IPS DF 6.9 (cell line): ENCODE measurements at regions not wholly inside any gene's neighbourhood (a gene's known extent, or its start where the extent isn't known, plus 50 kb on each side); places are given as distances from the start of the nearest gene placed in this dataset.
"Not testable (repeated sequence)": the region's sequence is repeated elsewhere in the genome, so short reads cannot be mapped to it uniquely, and the experiment has no call there.

Experiments used
- DNase-seq: peaks from one replicate; pipeline ENCODE4 v3.0.0-alpha.2; 2013; ENCODE audit warnings: low read depth, low spot score
- H3K27ac ChIP-seq: one replicate; pipeline ENCODE4 v1.5.1; 2013; ENCODE audit warnings: low read length, control low read depth
- H3K27me3 ChIP-seq: 2 replicates; pipeline ENCODE4 v1.6.1; 2013; ENCODE audit warnings: mild to moderate bottlenecking, low read length; ENCODE audit not compliant: control insufficient read depth, insufficient read depth
- H3K36me3 ChIP-seq: 2 replicates; pipeline ENCODE4 v1.6.1; 2013; ENCODE audit warnings: low read length; ENCODE audit not compliant: control insufficient read depth, insufficient read depth
- H3K4me1 ChIP-seq: 2 replicates; pipeline ENCODE4 v1.6.1; 2013; ENCODE audit warnings: low read length; ENCODE audit not compliant: control insufficient read depth, insufficient read depth
- H3K4me3 ChIP-seq: 2 replicates; pipeline ENCODE4 v1.5.1; 2013; ENCODE audit warnings: mild to moderate bottlenecking, low read length
- H3K9me3 ChIP-seq: 2 replicates; pipeline ENCODE4 v1.6.1; 2013; ENCODE audit warnings: low read length, inconsistent platforms; ENCODE audit not compliant: control insufficient read depth, insufficient read depth
- WGBS: extraction: QIAGEN DNeasy Blood & Tissue Kit; methylation state at CpG from one replicate; pipeline ENCODE4 v1.1.7; 2013; ENCODE audit warnings: mixed read lengths, missing lambda C conversion rate; ENCODE audit not compliant: insufficient read length, insufficient coverage; 5-methylcytosine and 5-hydroxymethylcytosine counted together

DNA sequence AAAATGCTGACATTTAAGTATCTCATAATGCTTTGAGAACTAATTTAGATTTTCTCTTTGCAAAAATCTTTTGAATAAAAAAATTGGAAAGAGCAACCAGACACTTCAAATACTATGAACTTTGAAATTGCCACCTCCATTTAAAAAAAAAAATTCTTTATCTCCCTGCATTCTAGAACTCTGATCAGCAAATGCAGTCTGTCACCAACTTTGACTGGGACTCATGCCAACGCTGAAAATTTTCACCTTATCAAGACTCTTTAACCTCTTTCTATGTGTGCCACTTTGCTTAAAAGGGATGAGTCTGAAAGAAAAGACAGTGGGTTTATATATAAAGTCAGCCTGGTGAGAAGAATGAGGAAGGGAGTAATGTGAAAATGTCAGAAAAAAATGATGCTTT, 191.2 kb upstream of the ARPP21 start:
- no peaks in the 10 kb centered on the region for H3K9me3 ChIP-seq
- H3K27me3 ChIP-seq = no peaks in the 10 kb centered on the region
- no CpG with 5 or more reads among the region's 1 CpG for WGBS
- no peak overlapping the region for H3K4me3 ChIP-seq
- H3K27ac ChIP-seq = no peak overlapping the region
- H3K36me3 ChIP-seq = no peaks in the 10 kb centered on the region
- DNase-seq = no peak
- no peaks in the 10 kb centered on the region for H3K4me1 ChIP-seq

DNA sequence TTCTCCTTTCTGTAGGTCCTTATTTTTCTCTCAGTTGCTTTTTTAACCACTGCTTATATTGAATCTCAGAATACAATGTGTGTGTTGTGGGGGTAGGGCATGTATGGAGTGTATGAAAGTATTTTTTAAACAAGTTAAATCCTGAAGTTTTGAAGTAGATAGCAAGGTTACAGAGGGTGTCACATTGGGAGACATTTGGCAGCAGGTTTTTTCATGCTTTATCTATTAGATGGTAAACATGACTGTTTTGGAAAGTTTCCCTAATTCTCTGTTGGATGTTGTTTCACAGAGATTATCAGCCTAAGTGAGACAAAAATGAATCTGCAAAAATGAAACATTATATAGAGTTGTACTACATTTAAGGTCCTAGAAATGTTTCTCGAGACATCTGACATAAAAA, 190.6 kb upstream of the ARPP21 start:
- no peaks in the 10 kb centered on the region for H3K36me3 ChIP-seq
- H3K27ac ChIP-seq = no peak overlapping the region
- no CpG with 5 or more reads among the region's 1 CpG for WGBS
- no peaks in the 10 kb centered on the region for H3K9me3 ChIP-seq
- no peaks in the 10 kb centered on the region for H3K27me3 ChIP-seq
- H3K4me3 ChIP-seq = no peak overlapping the region
- no peak for DNase-seq
- no peaks in the 10 kb centered on the region for H3K4me1 ChIP-seq

DNA sequence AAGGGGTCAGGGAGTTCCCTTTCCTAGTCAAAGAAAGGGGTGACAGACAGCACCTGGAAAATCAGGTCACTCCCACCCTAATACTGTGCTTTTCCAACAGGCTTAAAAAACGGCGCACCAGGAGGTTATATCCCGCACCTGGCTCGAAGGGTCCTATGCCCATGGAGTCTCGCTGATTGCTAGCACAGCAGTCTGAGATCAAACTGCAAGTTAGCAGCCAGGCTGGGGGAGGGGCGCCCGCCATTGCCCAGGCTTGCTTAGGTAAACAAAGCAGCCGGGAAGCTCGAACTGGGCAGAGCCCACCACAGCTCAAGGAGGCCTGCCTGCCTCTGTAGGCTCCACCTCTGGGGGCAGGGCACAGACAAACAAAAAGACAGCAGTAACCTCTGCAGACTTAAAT, 184.5 kb upstream of the ARPP21 start:
- H3K4me3 ChIP-seq, H3K27ac ChIP-seq, H3K36me3 ChIP-seq, H3K9me3 ChIP-seq, H3K27me3 ChIP-seq, DNase-seq, H3K4me1 ChIP-seq: not testable (repeated sequence)
- WGBS = no CpG with 5 or more reads among the region's 9 CpGs

DNA sequence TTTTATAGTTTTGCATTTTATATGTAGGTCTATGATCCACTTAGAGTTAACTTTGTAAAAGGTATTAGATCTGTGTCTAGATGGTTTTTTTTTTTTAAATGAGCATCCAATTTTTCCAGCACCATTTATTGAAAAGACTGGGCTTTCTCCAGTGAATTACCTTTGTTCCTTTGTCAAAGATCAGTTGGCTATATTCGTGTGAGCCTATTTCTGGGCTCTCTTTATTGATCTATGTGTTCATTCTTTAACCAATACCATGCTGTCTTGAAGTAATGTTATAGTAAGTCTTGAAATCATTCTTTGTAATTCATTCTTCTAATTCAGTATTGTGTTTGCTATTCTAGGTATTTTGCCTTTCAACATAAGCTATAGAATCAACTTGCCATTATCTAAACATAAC, 165.4 kb upstream of the ARPP21 start:
- Histone ChIP-seq H3K27ac (no peak overlapping the region), H3K9me3 (no peaks in the 10 kb centered on the region), H3K4me3 (no peak overlapping the region), H3K27me3 (no peaks in the 10 kb centered on the region), H3K4me1 (no peaks in the 10 kb centered on the region), H3K36me3 (no peaks in the 10 kb centered on the region)
- DNase-seq = no peak
- no CpG with 5 or more reads among the region's 1 CpG for WGBS

DNA sequence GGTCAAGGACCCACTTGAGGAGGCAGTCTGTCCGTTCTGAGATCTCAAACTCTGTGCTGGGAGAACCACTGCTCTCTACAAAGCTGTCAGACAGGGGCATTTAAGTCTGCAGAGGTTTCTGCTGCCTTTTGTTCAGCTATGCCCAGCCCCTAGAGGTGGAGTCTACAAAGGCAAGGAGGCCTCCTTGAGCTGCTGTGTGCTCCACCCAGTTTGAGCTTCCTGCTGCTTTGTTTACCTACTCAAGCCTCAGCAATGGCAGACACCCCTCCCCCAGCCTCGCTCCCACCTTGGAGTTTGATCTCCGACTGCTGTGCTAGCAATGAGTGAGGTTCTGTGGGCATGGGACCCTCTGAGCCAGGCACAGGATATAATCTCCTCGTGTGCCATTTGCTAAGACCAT, 156.8 kb upstream of the ARPP21 start:
- H3K27me3 ChIP-seq, H3K9me3 ChIP-seq, H3K27ac ChIP-seq, H3K36me3 ChIP-seq, H3K4me1 ChIP-seq, DNase-seq, H3K4me3 ChIP-seq: not testable (repeated sequence)
- no CpG with 5 or more reads among the region's 4 CpGs for WGBS

DNA sequence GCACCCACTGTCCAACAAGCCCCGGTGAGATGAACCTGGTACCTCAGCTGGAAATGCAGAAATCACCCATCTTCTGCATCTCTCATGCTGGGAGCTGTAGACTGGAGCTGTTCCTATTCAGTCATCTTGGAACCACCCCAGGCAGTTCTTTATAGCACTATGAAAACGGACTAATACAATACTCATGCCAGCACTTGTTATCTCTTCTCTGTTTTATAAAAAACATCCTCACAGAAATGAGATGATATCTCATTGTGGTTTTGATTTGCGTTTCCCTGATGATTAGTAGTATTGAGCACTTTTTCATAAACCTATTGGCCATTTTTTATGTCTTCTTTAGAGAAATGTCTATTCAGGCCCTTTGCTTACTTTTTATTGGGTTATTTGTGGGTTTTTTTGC, 156.2 kb upstream of the ARPP21 start:
- H3K4me1 ChIP-seq = no peaks in the 10 kb centered on the region
- no CpG with 5 or more reads among the region's 3 CpGs for WGBS
- no peak overlapping the region for H3K27ac ChIP-seq
- H3K27me3 ChIP-seq = no peaks in the 10 kb centered on the region
- no peaks in the 10 kb centered on the region for H3K9me3 ChIP-seq
- no peaks in the 10 kb centered on the region for H3K36me3 ChIP-seq
- DNase-seq = no peak
- no peak overlapping the region for H3K4me3 ChIP-seq

DNA sequence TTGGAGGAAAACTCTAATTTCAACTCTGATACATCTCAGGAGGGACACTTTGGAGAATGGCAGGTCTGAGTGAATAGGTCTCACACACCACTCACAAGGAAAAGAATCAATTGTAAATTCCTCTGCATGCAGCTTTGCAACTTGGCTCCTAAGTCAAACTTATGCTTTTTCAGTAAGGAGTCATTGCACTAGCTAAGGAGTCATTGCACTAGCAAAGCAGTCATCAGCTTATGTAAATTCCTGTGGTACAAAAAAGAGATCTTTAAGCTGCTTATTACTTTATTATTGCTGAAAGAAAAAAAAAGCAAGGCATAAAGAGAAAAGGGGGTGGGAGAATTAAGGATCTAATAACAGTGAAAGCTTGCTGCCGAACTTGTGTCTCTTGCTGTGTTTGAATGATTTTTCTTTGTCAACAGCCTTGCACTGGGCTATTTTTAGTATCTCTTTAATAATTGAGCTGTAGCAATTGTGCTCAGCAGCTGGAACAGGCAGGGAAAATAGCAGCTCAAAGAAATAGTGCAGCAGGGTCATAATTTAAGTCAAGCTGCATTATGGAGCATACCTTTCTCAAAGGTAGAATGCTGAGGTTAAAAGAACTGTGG, 154.3 kb upstream of the ARPP21 start:
- no CpG with 5 or more reads among the region's 1 CpG for WGBS
- Histone ChIP-seq H3K9me3 (no peaks in the 10 kb centered on the region), H3K4me3 (no peak overlapping the region), H3K36me3 (no peaks in the 10 kb centered on the region), H3K27ac (no peak overlapping the region), H3K27me3 (no peaks in the 10 kb centered on the region), H3K4me1 (no peaks in the 10 kb centered on the region)
- no peak for DNase-seq

DNA sequence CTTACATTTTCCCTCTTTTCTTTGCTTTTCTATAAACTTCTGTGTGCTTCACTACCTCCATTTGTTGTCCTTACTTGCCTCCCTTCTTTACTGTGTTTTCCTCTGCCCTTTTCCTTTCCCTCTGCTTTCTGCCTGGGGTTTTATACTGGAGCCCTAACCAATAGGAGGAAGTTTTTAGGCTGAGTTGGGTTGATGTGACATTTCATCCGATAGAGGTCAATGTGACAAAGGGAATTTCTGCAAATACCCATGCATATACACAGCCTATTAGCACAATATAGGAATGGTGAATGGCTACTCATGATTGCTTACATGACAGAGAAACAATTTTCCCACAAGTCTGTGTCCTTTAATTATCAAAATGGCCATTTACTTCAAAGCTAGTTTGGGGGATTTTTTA, 153.0 kb upstream of the ARPP21 start:
- Histone ChIP-seq H3K4me3 (no peak overlapping the region), H3K4me1 (no peaks in the 10 kb centered on the region), H3K9me3 (no peaks in the 10 kb centered on the region), H3K36me3 (no peaks in the 10 kb centered on the region), H3K27me3 (no peaks in the 10 kb centered on the region), H3K27ac (no peak overlapping the region)
- no peak for DNase-seq
- WGBS = no CpG with 5 or more reads among the region's 1 CpG

DNA sequence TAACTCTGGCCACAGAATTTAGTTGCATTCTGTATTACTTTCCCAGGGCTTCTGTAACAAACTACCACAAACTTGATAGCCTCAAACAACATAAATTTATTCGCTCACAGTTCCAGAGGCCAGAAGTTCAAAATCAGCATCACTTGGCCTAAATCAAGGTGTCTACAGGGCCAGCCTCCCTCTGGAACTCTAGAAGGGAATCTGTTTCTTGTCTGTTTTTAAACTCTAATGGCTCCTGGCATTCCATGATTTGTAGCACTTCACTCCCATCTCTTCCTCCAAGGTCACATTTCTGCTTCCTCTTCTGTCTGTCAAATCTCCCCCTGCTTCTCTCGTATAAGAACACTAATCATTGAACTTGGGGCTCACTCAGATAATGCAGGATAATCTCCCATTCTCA, 151.9 kb upstream of the ARPP21 start:
- Histone ChIP-seq H3K27ac (no peak overlapping the region), H3K4me3 (no peak overlapping the region), H3K9me3 (no peaks in the 10 kb centered on the region), H3K4me1 (no peaks in the 10 kb centered on the region), H3K27me3 (no peaks in the 10 kb centered on the region), H3K36me3 (no peaks in the 10 kb centered on the region)
- no peak for DNase-seq
- no CpG with 5 or more reads among the region's 2 CpGs for WGBS

DNA sequence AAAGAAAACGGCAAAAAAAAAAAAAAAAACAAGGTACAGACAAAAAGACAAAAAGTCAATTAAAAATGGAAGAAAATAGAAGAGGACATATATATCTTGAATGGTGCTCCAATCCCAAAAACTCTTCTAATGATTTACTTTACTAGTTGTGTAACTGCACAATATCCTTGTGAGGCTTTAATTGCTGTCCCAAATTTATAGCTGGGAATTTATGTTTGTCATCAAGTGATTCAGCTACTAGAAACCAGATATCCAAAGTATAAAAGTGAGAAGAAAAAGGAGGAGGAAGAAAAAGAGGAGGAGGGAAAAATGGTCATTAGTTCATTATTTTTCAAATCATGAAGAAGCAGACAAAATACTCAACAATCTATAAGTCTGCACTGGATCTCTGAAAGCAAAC, 150.8 kb upstream of the ARPP21 start:
- H3K27me3 ChIP-seq = no peaks in the 10 kb centered on the region
- no peaks in the 10 kb centered on the region for H3K9me3 ChIP-seq
- no peak for DNase-seq
- H3K4me3 ChIP-seq = no peak overlapping the region
- H3K4me1 ChIP-seq = no peaks in the 10 kb centered on the region
- H3K36me3 ChIP-seq = no peaks in the 10 kb centered on the region
- H3K27ac ChIP-seq = no peak overlapping the region
- WGBS = no CpG with 5 or more reads among the region's 1 CpG

DNA sequence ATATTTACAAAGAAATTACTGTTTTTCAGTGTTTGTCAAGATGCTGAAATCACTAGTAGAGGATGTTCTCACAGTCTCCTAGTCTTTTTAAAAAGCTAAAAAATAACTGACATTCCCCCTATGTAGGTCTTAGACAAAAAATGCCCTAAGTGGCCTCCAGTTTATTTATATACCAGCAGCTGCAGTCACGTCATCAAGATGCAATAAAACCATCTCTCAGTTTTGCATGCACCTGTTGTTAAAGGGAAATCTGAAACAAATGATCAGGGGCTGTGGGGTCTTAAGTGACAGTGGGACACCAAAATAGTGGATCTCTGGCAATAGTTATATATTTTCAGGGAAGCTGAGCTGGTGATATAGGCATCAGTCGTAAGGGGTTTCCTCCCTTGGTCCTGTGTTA, 146.5 kb upstream of the ARPP21 start:
- H3K36me3 ChIP-seq = no peaks in the 10 kb centered on the region
- no peak overlapping the region for H3K4me3 ChIP-seq
- no peak for DNase-seq
- H3K4me1 ChIP-seq = no peaks in the 10 kb centered on the region
- WGBS = no CpG with 5 or more reads among the region's 2 CpGs
- no peak overlapping the region for H3K27ac ChIP-seq
- H3K27me3 ChIP-seq = no peaks in the 10 kb centered on the region
- H3K9me3 ChIP-seq = no peaks in the 10 kb centered on the region
